Right ventricle myocardium inferior (tissue), 1 donor: ENCODE measurements at regions not wholly inside any gene's neighbourhood (a gene's known extent, or its start where the extent isn't known, plus 50 kb on each side); places are given as distances from the start of the nearest gene placed in this dataset.

Experiments used
- ATAC-seq: fragments of 200-7000 bp; cut with Tn5 transposase; one replicate; pipeline ENCODE4 v1.9.1; 2020; ENCODE audit warnings: mild to moderate bottlenecking, moderate library complexity
- DNase-seq: peaks from one replicate; pipeline ENCODE4 v3.0.0; 2021; ENCODE audit errors: missing footprints
- intact Hi-C: fragments of 100-400 bp; cut with DNase I; formaldehyde crosslinking; loops from one replicate; pipeline ENCODE4 v1.11.0; 2022
- donor health status: DM: no; HTN: yes; CAD: no; lungs with severe emphysema.

DNA sequence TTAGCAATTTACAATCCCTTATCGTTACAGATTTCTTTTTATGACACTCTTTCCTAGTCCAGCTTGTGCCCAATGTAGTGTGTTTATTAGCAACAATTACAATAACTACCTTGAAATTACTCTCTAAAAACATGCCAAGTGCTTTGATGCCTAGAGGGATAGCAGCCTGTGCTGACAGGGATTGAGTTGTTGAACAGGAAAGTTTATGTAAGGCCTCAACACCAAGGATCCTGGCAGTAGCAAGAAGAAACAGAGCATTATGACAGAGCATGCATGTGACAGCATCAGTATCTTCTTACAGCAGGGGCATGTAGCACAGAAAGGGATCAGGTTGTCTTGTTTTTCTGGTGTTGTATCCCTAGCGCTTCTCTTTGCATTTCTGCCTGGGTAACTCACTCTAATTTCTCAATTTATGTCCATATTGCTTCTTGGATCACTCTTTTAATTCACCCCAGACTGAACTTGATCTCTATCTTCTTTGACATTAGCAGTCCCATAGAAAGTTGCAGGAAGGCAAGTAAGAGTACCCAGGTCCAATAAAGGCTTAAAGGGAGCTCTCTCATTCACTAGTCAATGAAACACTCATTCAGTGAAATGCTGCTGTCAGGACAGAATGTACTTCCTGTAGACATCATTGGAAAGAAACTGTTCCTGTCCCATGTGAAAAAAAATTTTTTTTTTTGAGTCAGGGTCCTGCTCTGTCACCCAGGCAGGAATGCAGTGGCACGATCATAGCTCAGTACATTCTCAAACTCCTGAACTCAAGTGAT lies 220.0 kb upstream of the GRIP1 start:
- no peak for ATAC-seq
- no peak for DNase-seq
- intact Hi-C loops: no loop called here

DNA sequence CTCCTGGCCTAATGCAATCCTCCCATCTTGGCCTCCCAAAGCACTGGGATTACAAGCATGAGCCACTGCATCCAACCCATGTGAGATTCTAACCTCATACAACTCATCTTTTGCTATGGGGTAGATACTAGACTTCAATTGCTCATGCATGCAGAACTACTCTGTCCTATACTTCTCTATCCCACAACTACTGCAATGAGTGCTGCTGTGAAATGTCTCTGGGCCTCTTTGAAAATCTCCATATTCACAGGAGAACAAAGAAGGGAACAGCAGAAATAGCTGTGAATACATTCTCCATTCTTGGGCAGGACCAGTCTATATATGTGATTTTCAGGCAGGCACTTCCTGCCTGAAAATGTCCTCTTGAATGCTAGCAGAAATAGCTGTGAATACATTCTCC lies 220.7 kb upstream of the GRIP1 start:
- no peak for ATAC-seq

DNA sequence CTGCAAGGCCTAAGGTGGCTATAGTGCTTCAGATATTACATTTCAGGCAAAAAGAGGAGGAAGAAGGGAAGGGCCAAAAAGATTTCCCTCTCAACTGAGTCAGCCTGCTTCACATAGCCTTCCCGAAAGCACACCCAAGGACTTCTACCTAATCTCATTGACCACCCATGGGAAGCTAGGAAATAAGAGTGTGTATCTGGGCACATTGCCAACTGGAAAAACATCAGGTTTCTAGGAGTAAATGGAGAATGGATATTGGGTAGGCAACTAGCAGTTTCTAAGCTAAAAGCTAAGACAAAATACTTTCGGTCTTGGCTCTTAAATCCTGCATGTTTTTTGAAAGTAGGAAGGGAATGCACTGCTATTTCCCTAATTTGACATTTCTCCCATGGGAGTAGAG lies 221.7 kb upstream of the GRIP1 start:
- no peak for ATAC-seq
- intact Hi-C loops: no loop called here
- DNase-seq: no peak

More for the DNA sequence above, 220.7 kb upstream of the GRIP1 start:
- intact Hi-C loops: no loop called here
- no peak for DNase-seq

GRCh38 chr12:66901138-66901932 lies 222.5 kb upstream of the GRIP1 start:
- DNase-seq (no peak), ATAC-seq (no peak)
- intact Hi-C loops: no loop called here

GRCh38 chr12:66902020-66902419 lies 223.1 kb upstream of the GRIP1 start:
- no peak for ATAC-seq
- intact Hi-C loops: no loop called here
- no peak for DNase-seq

DNA sequence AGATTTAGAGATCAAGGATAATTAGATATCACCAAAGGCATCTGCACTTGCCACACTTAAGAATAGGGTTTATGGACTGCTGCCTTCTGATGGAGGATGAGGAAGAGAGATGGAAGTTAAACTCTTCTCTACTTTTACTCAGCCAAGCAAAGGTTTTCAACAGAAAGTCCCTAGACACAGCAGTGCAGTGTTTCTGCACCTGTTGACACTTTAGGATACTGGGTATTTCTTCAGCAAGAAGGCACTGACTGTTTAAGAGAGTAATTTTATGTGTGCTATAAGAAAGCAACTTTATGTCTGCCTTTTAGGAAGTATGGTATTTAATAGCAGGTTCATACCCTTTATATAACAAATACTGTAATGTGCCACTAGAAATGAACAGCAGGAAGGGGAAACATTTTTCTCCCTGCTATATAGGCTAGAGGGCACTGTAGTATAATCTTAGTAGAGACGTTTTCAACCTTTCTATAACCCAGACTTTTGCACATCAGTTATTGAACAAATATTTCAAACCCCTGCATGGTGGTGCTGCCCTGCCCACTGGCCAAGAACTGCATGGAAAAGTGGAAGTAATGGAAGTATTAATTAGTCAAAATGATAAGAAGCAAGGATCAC lies 225.0 kb upstream of the GRIP1 start:
- ATAC-seq (no peak), DNase-seq (no peak)
- intact Hi-C loops: no loop called here

DNA sequence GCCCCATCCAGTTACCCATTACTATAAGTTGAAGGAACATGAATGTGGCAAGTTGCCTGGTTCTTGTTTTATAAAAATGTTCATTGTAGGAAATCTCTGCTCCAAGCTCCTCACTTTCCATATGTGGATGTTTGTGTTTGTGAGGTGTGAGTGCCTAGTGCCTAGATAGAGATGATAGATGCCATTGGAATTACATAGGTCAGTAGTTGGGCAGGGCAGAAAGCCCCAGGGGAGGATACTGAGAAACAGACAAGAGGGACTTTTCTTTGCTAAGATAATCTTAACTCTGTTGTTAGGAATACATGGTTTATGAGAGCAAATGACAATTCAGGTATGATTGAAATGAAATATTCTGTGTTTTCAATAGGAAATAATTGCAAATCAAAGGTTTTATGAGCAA lies 226.3 kb upstream of the GRIP1 start:
- intact Hi-C loops: no loop called here
- no peak for ATAC-seq
- DNase-seq: no peak

DNA sequence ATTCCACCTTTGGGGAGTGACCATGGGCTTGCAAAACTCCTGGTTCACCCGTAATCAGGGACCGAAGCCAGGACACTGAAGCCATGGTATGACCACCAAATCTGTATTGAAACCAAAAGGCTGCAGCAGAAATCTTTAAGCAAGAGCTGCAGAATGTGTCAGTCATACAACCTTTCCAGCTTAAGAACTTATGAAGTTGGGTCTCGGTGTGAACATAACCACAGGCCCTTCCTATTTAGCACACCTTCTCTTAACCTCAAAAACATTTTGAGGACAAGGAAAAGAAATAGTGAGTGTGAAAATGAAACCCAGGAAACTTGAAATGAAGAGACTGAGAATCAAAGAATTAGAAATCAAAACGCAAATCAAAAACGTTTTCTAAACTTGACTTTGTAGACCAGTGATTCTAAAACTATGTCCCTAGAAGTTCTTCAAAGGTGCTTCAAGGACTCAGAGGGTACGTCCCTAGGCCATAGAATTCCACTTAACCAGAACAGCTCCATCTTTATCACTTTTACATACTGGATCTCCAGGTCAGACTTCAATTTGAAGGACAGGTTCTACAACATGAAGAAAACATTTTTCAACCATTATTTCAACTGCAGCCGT lies 231.6 kb upstream of the GRIP1 start:
- DNase-seq: no peak
- intact Hi-C loops: no loop called here
- no peak for ATAC-seq

GRCh38 chr12:66915306-66915904 lies 236.5 kb upstream of the GRIP1 start:
- ATAC-seq: no peak
- no peak for DNase-seq

GRCh38 chr12:66916189-66916588 lies 237.3 kb upstream of the GRIP1 start:
- intact Hi-C loops: no loop called here
- ATAC-seq (no peak), DNase-seq (no peak)

More at GRCh38 chr12:66915306-66915904, 236.5 kb upstream of the GRIP1 start:
- intact Hi-C loops: no loop called here

DNA sequence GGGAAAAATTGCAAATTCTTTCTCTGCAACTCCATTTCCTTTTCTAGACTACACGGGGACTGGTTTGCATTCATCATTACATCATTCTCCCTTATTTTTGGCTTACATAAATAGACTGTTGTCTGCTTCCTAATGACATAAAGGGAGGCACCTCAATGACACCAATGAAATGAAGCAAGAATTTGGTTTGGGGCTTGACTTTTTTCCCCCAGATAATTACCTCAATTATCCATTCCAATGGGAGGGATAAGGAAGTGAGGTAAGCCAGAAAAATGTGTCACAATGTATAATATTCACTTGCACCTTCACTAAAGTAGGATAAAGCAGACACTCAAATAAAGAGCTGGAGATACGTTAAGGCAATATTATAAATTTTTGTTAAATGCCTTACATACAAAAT lies 240.6 kb upstream of the GRIP1 start:
- intact Hi-C loops: no loop called here
- DNase-seq: no peak
- ATAC-seq: no peak

DNA sequence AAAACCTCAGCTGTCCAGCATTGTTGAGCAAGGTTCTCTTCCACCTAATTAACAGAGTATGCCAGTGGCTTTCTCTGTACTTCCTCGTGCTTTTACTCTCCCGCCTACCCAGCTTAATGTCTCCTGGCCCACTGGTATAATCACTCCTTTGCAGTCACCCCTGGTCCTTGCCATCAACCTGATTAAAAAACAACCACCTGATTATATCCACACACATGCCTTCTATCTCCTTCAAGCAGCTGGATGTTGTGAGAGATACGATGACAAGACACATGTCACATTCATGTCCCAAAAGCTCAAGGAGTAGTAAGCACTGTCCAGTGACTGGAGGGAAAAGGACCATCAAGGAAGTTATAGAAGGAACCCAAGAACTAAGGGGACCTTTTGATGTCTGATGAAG lies 241.3 kb upstream of the GRIP1 start:
- no peak for ATAC-seq
- DNase-seq: no peak
- intact Hi-C loops: no loop called here

DNA sequence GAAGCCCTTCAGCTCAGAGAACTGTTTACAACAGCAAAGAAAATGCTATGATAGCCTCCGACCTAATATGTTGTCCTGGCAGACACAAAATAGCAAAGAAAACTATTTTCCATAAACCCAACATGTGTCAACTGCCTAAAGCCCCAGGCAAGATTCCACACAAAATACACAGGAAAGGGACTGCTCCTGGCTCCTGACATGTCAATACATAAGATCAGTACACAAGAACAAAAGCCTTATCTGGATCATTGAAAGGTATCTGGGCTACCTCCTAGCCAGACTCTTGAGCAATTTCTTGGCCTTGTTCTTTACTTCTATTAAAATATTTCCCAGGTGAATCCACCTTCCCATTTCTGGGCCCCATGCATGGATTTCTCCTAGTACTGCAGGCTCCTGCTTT lies 242.3 kb upstream of the GRIP1 start:
- ATAC-seq (no peak), DNase-seq (no peak)
- intact Hi-C loops: no loop called here

DNA sequence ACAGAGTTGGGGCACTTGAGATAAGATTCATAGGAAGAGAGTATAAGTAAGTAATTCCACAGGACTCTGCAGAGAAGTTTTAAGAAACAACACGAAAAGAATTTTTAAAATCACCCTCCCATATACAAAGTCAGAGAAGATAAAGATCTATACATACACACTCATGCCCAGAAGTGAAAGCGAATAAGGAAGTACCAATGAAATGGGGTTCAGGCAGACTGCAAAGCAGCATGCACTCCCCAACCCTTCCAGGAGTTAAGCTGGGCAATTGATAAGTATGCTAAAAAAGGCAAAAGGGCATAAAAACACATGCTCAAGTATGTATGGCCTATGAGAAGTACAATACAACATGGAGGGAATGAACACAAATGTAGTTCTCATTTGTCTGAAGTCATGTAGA lies 246.2 kb upstream of the GRIP1 start:
- ATAC-seq: no peak
- DNase-seq: no peak
- intact Hi-C loops: no loop called here

GRCh38 chr12:66929121-66929520 lies 250.2 kb upstream of the GRIP1 start:
- no peak for ATAC-seq
- DNase-seq: no peak
- intact Hi-C loops: no loop called here

- intact Hi-C loops: no loop called here
- no peak for DNase-seq
- ATAC-seq: no peak
Observed at GRCh38 chr12:66931091-66931490, 252.2 kb upstream of the GRIP1 start.

GRCh38 chr12:66932126-66932525 lies 253.2 kb upstream of the GRIP1 start:
- intact Hi-C loops: no loop called here
- no peak for DNase-seq
- no peak for ATAC-seq

DNA sequence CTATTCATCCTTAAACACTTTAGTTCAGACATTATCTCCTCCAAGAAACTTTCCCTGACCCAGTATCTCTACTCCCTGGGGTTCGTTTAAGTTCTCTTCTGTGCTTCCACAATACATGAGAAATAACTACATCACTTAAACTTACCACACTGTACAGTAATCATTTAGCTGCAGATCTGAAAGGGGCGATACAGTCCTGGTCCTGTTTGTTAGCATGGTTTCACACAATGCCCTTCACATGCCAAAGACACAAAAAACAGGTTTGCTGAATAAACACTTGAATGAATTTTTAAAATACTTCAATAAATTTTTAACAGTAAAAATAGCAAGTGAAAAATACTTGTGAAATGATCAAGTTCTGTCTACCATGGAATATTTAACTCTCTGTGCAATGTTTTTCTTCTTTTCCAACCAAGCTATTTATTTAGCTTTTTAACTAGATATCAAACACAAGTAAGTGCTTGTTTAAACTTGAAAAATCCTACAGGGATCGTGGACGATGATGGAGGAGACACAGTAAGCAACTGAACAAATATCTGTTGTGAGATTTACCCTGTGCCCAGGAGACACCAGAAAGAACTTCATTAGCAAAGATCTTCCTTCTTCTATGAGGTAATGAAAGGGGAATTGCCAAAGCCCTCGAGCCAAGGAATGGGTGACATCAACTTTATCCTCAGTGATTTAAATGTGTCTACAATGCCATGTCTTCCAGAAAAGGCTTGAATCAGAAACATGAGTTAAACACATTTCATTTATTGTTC lies 255.6 kb upstream of the GRIP1 start:
- no peak for ATAC-seq
- no peak for DNase-seq
- intact Hi-C loops: no loop called here

DNA sequence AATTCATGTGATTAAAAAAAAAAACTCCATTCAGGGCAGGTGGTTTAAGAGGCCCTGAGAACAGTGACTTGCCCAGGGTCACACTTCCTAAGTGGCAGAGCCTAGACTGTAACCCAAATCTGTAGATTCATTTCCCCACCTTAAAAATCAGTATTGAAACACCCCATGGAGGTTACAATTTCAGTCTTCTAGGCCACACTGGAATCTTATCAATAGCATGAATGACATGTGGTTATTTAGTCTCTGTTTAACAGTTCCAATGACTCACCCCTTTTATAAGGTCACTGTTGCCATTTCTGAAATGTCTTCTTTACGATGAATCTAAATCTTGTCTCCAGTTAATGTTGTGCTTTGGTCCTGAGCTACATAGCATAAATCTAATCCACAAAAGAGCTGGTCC lies 262.3 kb upstream of the GRIP1 start:
- DNase-seq (no peak), ATAC-seq (no peak)
- intact Hi-C loops: no loop called here
